Suprapubic skin (tissue), 4 donors: ENCODE measurements at regions not wholly inside any gene's neighbourhood (a gene's known extent, or its start where the extent isn't known, plus 50 kb on each side); places are given as distances from the start of the nearest gene placed in this dataset.

Source experiments
- POLR2A ChIP-seq, 2 donors: fragments of 450-650 bp; IDR thresholded peaks; one replicate each; pipeline ENCODE4 v1.6.1; 2017; ENCODE audit warnings: antibody characterized with exemption in 2 of 2, mild to moderate bottlenecking in 2 of 2, moderate library complexity in 2 of 2
- POLR2AphosphoS5 ChIP-seq, 3 donors: sonication (generic); formaldehyde crosslinking; IDR thresholded peaks; one replicate each; pipeline ENCODE4 v1.6.1; 2017; ENCODE audit warnings: antibody characterized with exemption in 3 of 3
- TF ChIP-seq, protein P1 (sequence below), 2 donors: fragments of 200-600 bp in 1 of 2; fragments of 450-650 bp in 1 of 2; sonication (generic) in 1 of 2; IDR thresholded peaks; one replicate each; pipeline ENCODE4 v1.5.1; 2016 to 2019; ENCODE audit warnings: antibody characterized with exemption in 2 of 2, mild to moderate bottlenecking in 1 of 2, moderate library complexity in 1 of 2

DNA sequence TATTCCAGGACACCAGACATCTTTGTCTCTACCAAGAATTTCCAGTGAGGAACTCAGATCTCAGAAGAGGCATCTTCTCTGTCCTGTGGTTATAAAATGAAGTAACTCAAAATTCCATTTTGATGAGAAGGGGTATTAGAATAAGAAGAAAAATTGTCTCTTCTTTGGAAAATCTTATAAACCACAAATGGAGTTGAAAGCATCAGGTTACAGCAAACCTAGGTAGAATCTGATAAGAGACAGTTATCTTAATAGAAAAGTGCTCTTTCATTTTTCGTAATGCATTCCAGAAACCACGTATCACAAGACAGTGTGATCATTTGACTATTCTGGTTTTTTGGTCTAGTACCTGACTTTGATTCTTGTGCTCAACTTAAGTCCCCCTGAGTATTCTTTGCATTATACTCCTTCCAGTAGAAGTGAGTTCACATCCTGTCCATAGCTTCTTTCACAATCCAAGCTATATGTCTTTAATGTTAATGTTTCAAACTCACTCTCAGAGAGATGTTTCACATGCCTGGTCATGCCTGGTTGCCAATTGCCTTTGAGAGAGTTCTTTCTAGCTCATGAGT lies 120.9 kb upstream of the PRDX6 start:
- TF ChIP-seq, protein P1, sequence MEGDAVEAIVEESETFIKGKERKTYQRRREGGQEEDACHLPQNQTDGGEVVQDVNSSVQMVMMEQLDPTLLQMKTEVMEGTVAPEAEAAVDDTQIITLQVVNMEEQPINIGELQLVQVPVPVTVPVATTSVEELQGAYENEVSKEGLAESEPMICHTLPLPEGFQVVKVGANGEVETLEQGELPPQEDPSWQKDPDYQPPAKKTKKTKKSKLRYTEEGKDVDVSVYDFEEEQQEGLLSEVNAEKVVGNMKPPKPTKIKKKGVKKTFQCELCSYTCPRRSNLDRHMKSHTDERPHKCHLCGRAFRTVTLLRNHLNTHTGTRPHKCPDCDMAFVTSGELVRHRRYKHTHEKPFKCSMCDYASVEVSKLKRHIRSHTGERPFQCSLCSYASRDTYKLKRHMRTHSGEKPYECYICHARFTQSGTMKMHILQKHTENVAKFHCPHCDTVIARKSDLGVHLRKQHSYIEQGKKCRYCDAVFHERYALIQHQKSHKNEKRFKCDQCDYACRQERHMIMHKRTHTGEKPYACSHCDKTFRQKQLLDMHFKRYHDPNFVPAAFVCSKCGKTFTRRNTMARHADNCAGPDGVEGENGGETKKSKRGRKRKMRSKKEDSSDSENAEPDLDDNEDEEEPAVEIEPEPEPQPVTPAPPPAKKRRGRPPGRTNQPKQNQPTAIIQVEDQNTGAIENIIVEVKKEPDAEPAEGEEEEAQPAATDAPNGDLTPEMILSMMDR (IDR thresholded peaks at IDR 0.05): no peak
- TF ChIP-seq POLR2A (IDR thresholded peaks at IDR 0.05) (no peak), POLR2AphosphoS5 (IDR thresholded peaks at IDR 0.05) (no peak)
